GM20000 (cell line): ENCODE measurements at regions not wholly inside any gene's neighbourhood (a gene's known extent, or its start where the extent isn't known, plus 50 kb on each side); places are given as distances from the start of the nearest gene placed in this dataset.

ENCODE experiments used
- DNase-seq: peaks from one replicate; pipeline ENCODE4 v3.0.0; 2012; ENCODE audit warnings: low spot score
- CTCF ChIP-seq: IDR thresholded peaks from 2 replicates; pipeline ENCODE4 v1.5.1; 2012; ENCODE audit warnings: mild to moderate bottlenecking, control low read depth; ENCODE audit errors: extremely low read depth, missing control alignments

- no peak for DNase-seq
- TF ChIP-seq CTCF: no peak
Observed at GRCh38 chr5:125750861-125751186, 672.4 kb upstream of the GRAMD2B start.

GRCh38 chr5:125756456-125756855 is 666.8 kb upstream of the GRAMD2B start:
- no peak for DNase-seq
- TF ChIP-seq CTCF: no peak

- no peak for DNase-seq
- no peak for TF ChIP-seq CTCF
Observed at GRCh38 chr5:125766706-125767105, 656.5 kb upstream of the GRAMD2B start.

- TF ChIP-seq CTCF: no peak
- DNase-seq: no peak
Observed at GRCh38 chr5:125775896-125776295, 647.3 kb upstream of the GRAMD2B start.

GRCh38 chr5:125776656-125777139 is 646.5 kb upstream of the GRAMD2B start:
- DNase-seq: no peak
- TF ChIP-seq CTCF: no peak

GRCh38 chr5:125778791-125779190 is 644.4 kb upstream of the GRAMD2B start:
- TF ChIP-seq CTCF: no peak
- DNase-seq: no peak

GRCh38 chr5:125785407-125785806 is 637.8 kb upstream of the GRAMD2B start:
- TF ChIP-seq CTCF: no peak
- DNase-seq: no peak
